ENCODE measurements at regions not wholly inside any gene's neighbourhood (a gene's known extent, or its start where the extent isn't known, plus 50 kb on each side); places are given as distances from the start of the nearest gene placed in this dataset.

GRCh38 chr1:82801176-82801575 lies 1000.4 kb downstream of the ADGRL2 start:
- TF ChIP-seq CTCF (IDR thresholded peaks at IDR 0.05; ENCODE audit: unreplicated experiment), result no peak
- Mint-ChIP-seq H3K4me3 (ENCODE audit: low read depth, unreplicated experiment) (no peak overlapping the region), H3K27me3 (ENCODE audit: unreplicated experiment) (no peaks in the 10 kb centered on the region), H3K36me3 (ENCODE audit: insufficient read depth, unreplicated experiment) (no peaks in the 10 kb centered on the region), H3K4me1 (ENCODE audit: low read depth, unreplicated experiment) (no peaks in the 10 kb centered on the region), H3K27ac (ENCODE audit: unreplicated experiment) (no peak overlapping the region), H3K9me3 (ENCODE audit: low read depth, unreplicated experiment) (peaks cover 16% of the 10 kb centered on the region)
- intact Hi-C loops (cut with micrococcal nuclease; ENCODE audit: unreplicated experiment), result no loop called here
- no TSS peak for BruUV-seq (replicated peaks)
- CTCF ChIA-PET, result no interaction called here
- no peak for DNase-seq

GRCh38 chr1:82800721-82801120 lies 1000.0 kb downstream of the ADGRL2 start:
- H3K4me3 Mint-ChIP-seq (ENCODE audit: low read depth, unreplicated experiment), result no peak overlapping the region
- no peak for DNase-seq
- H3K36me3 Mint-ChIP-seq (ENCODE audit: insufficient read depth, unreplicated experiment), result no peaks in the 10 kb centered on the region
- TF ChIP-seq CTCF (IDR thresholded peaks at IDR 0.05; ENCODE audit: unreplicated experiment), result no peak
- peaks cover 16% of the 10 kb centered on the region for H3K9me3 Mint-ChIP-seq (ENCODE audit: low read depth, unreplicated experiment)
- H3K4me1 Mint-ChIP-seq (ENCODE audit: low read depth, unreplicated experiment), result no peaks in the 10 kb centered on the region
- no peaks in the 10 kb centered on the region for H3K27me3 Mint-ChIP-seq (ENCODE audit: unreplicated experiment)
- H3K27ac Mint-ChIP-seq (ENCODE audit: unreplicated experiment), result no peak overlapping the region
- BruUV-seq (replicated peaks), result no TSS peak
- CTCF ChIA-PET, result no interaction called here
- intact Hi-C loops (cut with micrococcal nuclease; ENCODE audit: unreplicated experiment), result no loop called here

GRCh38 chr1:82799261-82799660 lies 998.5 kb downstream of the ADGRL2 start:
- intact Hi-C loops (cut with micrococcal nuclease; ENCODE audit: unreplicated experiment), result no loop called here
- Mint-ChIP-seq H3K4me1 (ENCODE audit: low read depth, unreplicated experiment) (no peaks in the 10 kb centered on the region), H3K4me3 (ENCODE audit: low read depth, unreplicated experiment) (no peak overlapping the region), H3K9me3 (ENCODE audit: low read depth, unreplicated experiment) (peaks cover 9% of the 10 kb centered on the region), H3K27ac (ENCODE audit: unreplicated experiment) (no peak overlapping the region), H3K36me3 (ENCODE audit: insufficient read depth, unreplicated experiment) (no peaks in the 10 kb centered on the region), H3K27me3 (ENCODE audit: unreplicated experiment) (no peaks in the 10 kb centered on the region)
- no TSS peak for BruUV-seq (replicated peaks)
- CTCF ChIA-PET, result no interaction called here
- no peak for TF ChIP-seq CTCF (IDR thresholded peaks at IDR 0.05; ENCODE audit: unreplicated experiment)
- DNase-seq, result no peak

GRCh38 chr1:82795508-82796149 lies 994.9 kb downstream of the ADGRL2 start:
- Mint-ChIP-seq H3K27me3 (ENCODE audit: unreplicated experiment) (no peaks in the 10 kb centered on the region), H3K4me1 (ENCODE audit: low read depth, unreplicated experiment) (no peaks in the 10 kb centered on the region)

More at GRCh38 chr1:82795508-82796149, 994.9 kb downstream of the ADGRL2 start:
- Mint-ChIP-seq H3K36me3 (ENCODE audit: insufficient read depth, unreplicated experiment) (no peaks in the 10 kb centered on the region), H3K27ac (ENCODE audit: unreplicated experiment) (no peak overlapping the region), H3K4me3 (ENCODE audit: low read depth, unreplicated experiment) (no peak overlapping the region), H3K9me3 (ENCODE audit: low read depth, unreplicated experiment) (peaks cover 6% of the 10 kb centered on the region)
- no TSS peak for BruUV-seq (replicated peaks)
- intact Hi-C loops (cut with micrococcal nuclease; ENCODE audit: unreplicated experiment), result no loop called here
- no peak for DNase-seq
- CTCF ChIA-PET, result no interaction called here
- no peak for TF ChIP-seq CTCF (IDR thresholded peaks at IDR 0.05; ENCODE audit: unreplicated experiment)
